ENCODE measurements at regions not wholly inside any gene's neighbourhood (a gene's known extent, or its start where the extent isn't known, plus 50 kb on each side); places are given as distances from the start of the nearest gene placed in this dataset.

GRCh38 chr13:108126056-108126455 is 89.3 kb downstream of the LIG4 start:
- TF ChIP-seq CTCF (conservative IDR thresholded peaks at IDR 0.05) = no peak
- no peak for TF ChIP-seq ZFX (IDR thresholded peaks at IDR 0.05)
- no peak overlapping the region for H3K27ac ChIP-seq

GRCh38 chr13:108121406-108121805 is 93.9 kb downstream of the LIG4 start:
- H3K27ac ChIP-seq = no peak overlapping the region
- no peak for TF ChIP-seq CTCF (conservative IDR thresholded peaks at IDR 0.05)

- H3K27ac ChIP-seq = no peak overlapping the region
- TF ChIP-seq CTCF (conservative IDR thresholded peaks at IDR 0.05) (no peak), ZFX (IDR thresholded peaks at IDR 0.05) (no peak)
These were observed 94.5 kb downstream of the LIG4 start for GRCh38 chr13:108120856-108121255.

GRCh38 chr13:108120302-108120701 is 95.0 kb downstream of the LIG4 start:
- no peak for TF ChIP-seq ZFX (IDR thresholded peaks at IDR 0.05)

GRCh38 chr13:108115738-108116137 is 99.6 kb downstream of the LIG4 start:
- TF ChIP-seq ZFX (IDR thresholded peaks at IDR 0.05) (no peak), CTCF (conservative IDR thresholded peaks at IDR 0.05) (no peak)
- no peak overlapping the region for H3K27ac ChIP-seq

More at GRCh38 chr13:108120302-108120701, 95.0 kb downstream of the LIG4 start:
- no peak overlapping the region for H3K27ac ChIP-seq

GRCh38 chr13:108113407-108113806 is 101.9 kb downstream of the LIG4 start:
- TF ChIP-seq CTCF (conservative IDR thresholded peaks at IDR 0.05) (no peak), ZFX (IDR thresholded peaks at IDR 0.05) (no peak)
- no peak overlapping the region for H3K27ac ChIP-seq

GRCh38 chr13:108104736-108105135 is 110.6 kb downstream of the LIG4 start:
- no peak overlapping the region for H3K27ac ChIP-seq
- TF ChIP-seq ZFX (IDR thresholded peaks at IDR 0.05) (no peak), CTCF (conservative IDR thresholded peaks at IDR 0.05) (no peak)

GRCh38 chr13:108102771-108103170 is 112.6 kb downstream of the LIG4 start:
- TF ChIP-seq CTCF (conservative IDR thresholded peaks at IDR 0.05) = no peak
- TF ChIP-seq ZFX (IDR thresholded peaks at IDR 0.05) = no peak
- no peak overlapping the region for H3K27ac ChIP-seq

Measured in C4-2B (cell line).